ENCODE measurements at regions not wholly inside any gene's neighbourhood (a gene's known extent, or its start where the extent isn't known, plus 50 kb on each side); places are given as distances from the start of the nearest gene placed in this dataset.

DNA sequence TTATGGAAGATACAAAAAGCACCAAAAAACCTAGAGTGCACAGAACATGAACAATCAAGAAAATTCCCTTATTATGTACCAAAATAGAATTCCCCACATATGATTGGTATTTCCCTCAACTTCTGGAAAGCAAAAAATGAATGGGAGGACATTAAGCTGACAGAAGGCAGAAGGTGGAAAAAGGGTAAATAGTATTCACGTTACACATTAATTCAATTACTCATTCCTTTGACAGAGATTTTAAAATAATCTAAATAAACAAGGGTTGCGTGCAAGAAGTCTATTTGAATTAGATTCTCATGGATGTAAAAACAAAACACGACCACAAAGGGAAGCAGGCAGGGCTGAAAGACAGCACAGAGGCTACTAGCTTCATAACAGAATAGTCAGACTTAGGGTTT lies 260.5 kb upstream of the ZPLD1 start:
- Histone ChIP-seq H3K4me3 (no peak overlapping the region), H3K27ac (peak overlapping the region; percentile 56), H4K20me1 (ENCODE audit: insufficient read depth, poor library complexity, severe bottlenecking) (no peaks in the 10 kb centered on the region), H3K27me3 (no peaks in the 10 kb centered on the region), H3K9me2 (replicated peaks; ENCODE audit: insufficient read depth) (no peaks in the 10 kb centered on the region), H2AFZ (no peak overlapping the region), H3K4me1 (ENCODE audit: insufficient read depth) (peaks cover 6% of the 10 kb centered on the region), H3K36me3 (replicated peaks; ENCODE audit: insufficient read depth, low read depth) (no peaks in the 10 kb centered on the region), H3K9me3 (ENCODE audit: low read depth) (no peaks in the 10 kb centered on the region), H3K79me2 (no peaks in the 10 kb centered on the region), H3K4me2 (no peak overlapping the region)
- no peak for TF ChIP-seq EZH2phosphoT487 (IDR thresholded peaks at IDR 0.05; ENCODE audit: low read depth, severe bottlenecking, unreplicated experiment)
- TF ChIP-seq CTCF (IDR thresholded peaks at IDR 0.05; ENCODE audit: poor library complexity), result no peak
- no peak for TF ChIP-seq EZH2 (IDR thresholded peaks at IDR 0.05; ENCODE audit: borderline replicate concordance)
- no peak for DNase-seq (ENCODE audit: low spot score)
- WGBS (ENCODE audit: low lambda C conversion rate, missing lambda C conversion rate), result 44% methylated on average over 3 of the region's 3 CpGs

- H3K9me2 ChIP-seq (replicated peaks; ENCODE audit: insufficient read depth), result no peaks in the 10 kb centered on the region
- H3K27me3 ChIP-seq, result no peaks in the 10 kb centered on the region
- H3K4me3 ChIP-seq, result no peak overlapping the region
- H2AFZ ChIP-seq, result no peak overlapping the region
- no peaks in the 10 kb centered on the region for H4K20me1 ChIP-seq (ENCODE audit: insufficient read depth, poor library complexity, severe bottlenecking)
- peaks cover 12% of the 10 kb centered on the region for H3K4me1 ChIP-seq (ENCODE audit: insufficient read depth)
- H3K36me3 ChIP-seq (replicated peaks; ENCODE audit: insufficient read depth, low read depth), result no peaks in the 10 kb centered on the region
- H3K9me3 ChIP-seq (ENCODE audit: low read depth), result no peaks in the 10 kb centered on the region
- H3K79me2 ChIP-seq, result no peaks in the 10 kb centered on the region
- DNase-seq (ENCODE audit: low spot score), result no peak
- WGBS (ENCODE audit: low lambda C conversion rate, missing lambda C conversion rate), result 81% methylated on average over 1 of the region's 1 CpG
- no peak overlapping the region for H3K4me2 ChIP-seq
- TF ChIP-seq EZH2phosphoT487 (IDR thresholded peaks at IDR 0.05; ENCODE audit: low read depth, severe bottlenecking, unreplicated experiment) (no peak), CTCF (IDR thresholded peaks at IDR 0.05; ENCODE audit: poor library complexity) (no peak), EZH2 (IDR thresholded peaks at IDR 0.05; ENCODE audit: borderline replicate concordance) (no peak)
- H3K27ac ChIP-seq, result peak overlapping the region; percentile 56
These were observed 259.9 kb upstream of the ZPLD1 start for GRCh38 chr3:102174832-102175374.

DNA sequence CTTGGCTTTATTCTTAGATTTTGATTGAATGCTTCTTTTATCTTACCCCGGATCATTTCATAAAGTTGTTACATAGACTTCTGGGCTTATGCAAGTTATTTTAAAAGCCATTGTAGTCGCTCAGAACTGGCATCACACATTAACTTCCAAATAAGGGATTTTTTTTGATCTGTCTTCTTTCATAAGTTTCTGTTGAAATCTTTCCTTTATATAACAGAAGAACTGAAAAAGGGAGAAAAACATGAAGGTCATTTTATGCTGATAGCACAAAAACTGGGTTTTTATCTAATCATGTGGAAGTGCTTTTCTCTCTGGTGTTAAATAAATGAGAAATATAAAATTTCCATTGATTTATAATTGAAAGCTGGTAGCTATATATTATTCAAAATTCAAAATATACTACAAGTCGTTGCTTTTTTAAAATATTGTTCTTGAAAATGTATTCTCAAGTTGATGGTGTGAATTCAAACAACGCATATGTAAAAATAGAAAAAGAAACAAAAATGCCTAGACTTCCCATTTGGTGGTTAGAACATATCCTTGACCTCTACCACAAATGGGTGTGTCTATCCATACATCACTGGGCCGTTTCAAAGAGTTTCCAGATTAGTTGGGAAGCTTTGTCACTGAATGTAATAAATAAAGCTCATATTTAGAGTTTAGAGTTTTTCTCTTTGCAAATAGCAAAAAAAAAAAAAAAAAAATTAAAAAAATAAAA lies 258.3 kb upstream of the ZPLD1 start:
- Histone ChIP-seq H3K4me2 (no peak overlapping the region), H3K27ac (no peak overlapping the region), H4K20me1 (ENCODE audit: insufficient read depth, poor library complexity, severe bottlenecking) (no peaks in the 10 kb centered on the region), H2AFZ (no peak overlapping the region), H3K9me3 (ENCODE audit: low read depth) (no peaks in the 10 kb centered on the region), H3K36me3 (replicated peaks; ENCODE audit: insufficient read depth, low read depth) (no peaks in the 10 kb centered on the region), H3K9me2 (replicated peaks; ENCODE audit: insufficient read depth) (no peaks in the 10 kb centered on the region), H3K4me3 (no peak overlapping the region), H3K79me2 (no peaks in the 10 kb centered on the region), H3K4me1 (ENCODE audit: insufficient read depth) (peaks cover 27% of the 10 kb centered on the region), H3K27me3 (no peaks in the 10 kb centered on the region)
- no peak for DNase-seq (ENCODE audit: low spot score)
- 82% methylated on average over 5 of the region's 5 CpGs for WGBS (ENCODE audit: low lambda C conversion rate, missing lambda C conversion rate)
- TF ChIP-seq EZH2phosphoT487 (IDR thresholded peaks at IDR 0.05; ENCODE audit: low read depth, severe bottlenecking, unreplicated experiment) (no peak), CTCF (IDR thresholded peaks at IDR 0.05; ENCODE audit: poor library complexity) (no peak), EZH2 (IDR thresholded peaks at IDR 0.05; ENCODE audit: borderline replicate concordance) (no peak)
